AG04450 (cell line): ENCODE measurements at regions not wholly inside any gene's neighbourhood (a gene's known extent, or its start where the extent isn't known, plus 50 kb on each side); places are given as distances from the start of the nearest gene placed in this dataset.

Source experiments
- CTCF ChIA-PET: fragments of 300-600, 350-600 bp; formaldehyde crosslinking; extraction: SDS; loops from one replicate; lab custom pipeline; 2022; ENCODE audit warnings: antibody characterized with exemption, inconsistent platforms; lab: Charles Lee
- POLR2A ChIA-PET: fragments of 350-600 bp; formaldehyde crosslinking; extraction: SDS; loops from one replicate; lab custom pipeline; 2021; ENCODE audit warnings: antibody characterized with exemption, inconsistent platforms; lab: Yijun Ruan, JAX
- DNase-seq: peaks from one replicate; pipeline ENCODE4 v3.0.0-alpha.2; 2011; ENCODE audit warnings: low read depth, low spot score
- H3K27ac ChIP-seq: one replicate; pipeline ENCODE4 v1.5.1; 2012; ENCODE audit warnings: low read depth, low read length, control low read depth
- H3K27me3 ChIP-seq: one replicate; pipeline ENCODE4 v1.6.0; 2012; ENCODE audit warnings: low read length; ENCODE audit not compliant: control insufficient read depth, insufficient read depth
- H3K4me3 ChIP-seq: 2 replicates; pipeline ENCODE4 v1.5.1; 2011; ENCODE audit warnings: mild to moderate bottlenecking, low read depth, low read length, control low read depth
- H3K9me3 ChIP-seq: 2 replicates; pipeline ENCODE4 v1.5.1; 2012; ENCODE audit warnings: low read length; ENCODE audit not compliant: control insufficient read depth, insufficient read depth
- TF ChIP-seq, protein P1 (sequence below): IDR thresholded peaks from 2 replicates; pipeline ENCODE4 v1.5.1; 2011; ENCODE audit warnings: low read depth, low read length, control low read depth, inconsistent platforms

DNA sequence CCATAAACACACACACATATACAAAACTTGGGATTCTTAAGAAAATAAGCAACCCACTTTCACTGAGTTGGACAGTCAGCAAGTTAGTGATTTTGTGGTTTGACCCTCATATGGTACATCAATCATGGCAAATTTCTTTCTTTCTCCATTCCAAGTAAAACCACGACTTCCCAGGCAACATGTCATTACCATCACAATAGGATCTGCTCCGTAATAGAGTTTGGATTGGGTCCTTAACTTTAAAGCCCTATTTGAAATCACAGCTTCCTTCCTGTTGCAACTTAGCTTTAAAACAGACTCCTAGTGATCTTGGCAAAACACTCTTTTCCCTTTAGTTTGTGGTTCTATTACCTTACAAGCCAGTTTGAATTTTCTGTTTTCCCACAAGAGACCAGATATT, 483.6 kb downstream of the INHBA start:
- ChIA-PET POLR2A (no interaction called here), CTCF (no interaction called here)
- Histone ChIP-seq H3K27me3 (no peaks in the 10 kb centered on the region), H3K9me3 (no peaks in the 10 kb centered on the region), H3K27ac (no peak overlapping the region), H3K4me3 (no peak overlapping the region)
- TF ChIP-seq, protein P1, sequence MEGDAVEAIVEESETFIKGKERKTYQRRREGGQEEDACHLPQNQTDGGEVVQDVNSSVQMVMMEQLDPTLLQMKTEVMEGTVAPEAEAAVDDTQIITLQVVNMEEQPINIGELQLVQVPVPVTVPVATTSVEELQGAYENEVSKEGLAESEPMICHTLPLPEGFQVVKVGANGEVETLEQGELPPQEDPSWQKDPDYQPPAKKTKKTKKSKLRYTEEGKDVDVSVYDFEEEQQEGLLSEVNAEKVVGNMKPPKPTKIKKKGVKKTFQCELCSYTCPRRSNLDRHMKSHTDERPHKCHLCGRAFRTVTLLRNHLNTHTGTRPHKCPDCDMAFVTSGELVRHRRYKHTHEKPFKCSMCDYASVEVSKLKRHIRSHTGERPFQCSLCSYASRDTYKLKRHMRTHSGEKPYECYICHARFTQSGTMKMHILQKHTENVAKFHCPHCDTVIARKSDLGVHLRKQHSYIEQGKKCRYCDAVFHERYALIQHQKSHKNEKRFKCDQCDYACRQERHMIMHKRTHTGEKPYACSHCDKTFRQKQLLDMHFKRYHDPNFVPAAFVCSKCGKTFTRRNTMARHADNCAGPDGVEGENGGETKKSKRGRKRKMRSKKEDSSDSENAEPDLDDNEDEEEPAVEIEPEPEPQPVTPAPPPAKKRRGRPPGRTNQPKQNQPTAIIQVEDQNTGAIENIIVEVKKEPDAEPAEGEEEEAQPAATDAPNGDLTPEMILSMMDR, result no peak
- DNase-seq, result no peak

GRCh38 chr7:41217306-41217705, 485.6 kb downstream of the INHBA start:
- Histone ChIP-seq H3K9me3 (no peaks in the 10 kb centered on the region), H3K27ac (no peak overlapping the region), H3K27me3 (no peaks in the 10 kb centered on the region), H3K4me3 (no peak overlapping the region)
- DNase-seq, result no peak
- TF ChIP-seq, protein P1, result no peak
- ChIA-PET POLR2A (no interaction called here), CTCF (no interaction called here)

- TF ChIP-seq, protein P1, result no peak
- no peak overlapping the region for H3K27ac ChIP-seq
- ChIA-PET CTCF (no interaction called here), POLR2A (no interaction called here)
- no peaks in the 10 kb centered on the region for H3K27me3 ChIP-seq
- peaks cover 7% of the 10 kb centered on the region for H3K9me3 ChIP-seq
- no peak for DNase-seq
- H3K4me3 ChIP-seq, result no peak overlapping the region
Observed at GRCh38 chr7:41207141-41207540, 495.7 kb downstream of the INHBA start.

DNA sequence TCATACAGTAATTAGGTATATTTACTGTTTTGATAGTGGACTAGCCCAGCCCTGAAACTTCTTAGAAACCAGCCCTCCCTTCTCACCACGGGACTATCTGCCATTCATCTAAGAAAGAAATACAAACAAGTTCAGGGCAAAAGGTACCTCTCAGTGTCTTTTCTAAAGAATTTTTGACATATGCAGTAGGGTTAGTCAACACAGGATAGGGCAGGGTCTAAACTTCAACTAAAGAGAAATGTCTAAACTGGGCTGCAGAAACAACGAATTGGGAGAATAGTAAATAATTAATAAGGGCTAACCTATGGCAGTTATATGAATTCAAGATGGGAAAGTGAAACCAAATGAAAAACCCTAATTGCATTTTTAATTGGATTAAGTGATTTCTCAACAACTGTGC, 496.6 kb downstream of the INHBA start:
- H3K27me3 ChIP-seq, result no peaks in the 10 kb centered on the region
- TF ChIP-seq, protein P1, result no peak
- H3K9me3 ChIP-seq, result peaks cover 7% of the 10 kb centered on the region
- no peak for DNase-seq
- H3K4me3 ChIP-seq, result no peak overlapping the region
- CTCF ChIA-PET, result no interaction called here
- no peak overlapping the region for H3K27ac ChIP-seq
- POLR2A ChIA-PET, result no interaction called here

DNA sequence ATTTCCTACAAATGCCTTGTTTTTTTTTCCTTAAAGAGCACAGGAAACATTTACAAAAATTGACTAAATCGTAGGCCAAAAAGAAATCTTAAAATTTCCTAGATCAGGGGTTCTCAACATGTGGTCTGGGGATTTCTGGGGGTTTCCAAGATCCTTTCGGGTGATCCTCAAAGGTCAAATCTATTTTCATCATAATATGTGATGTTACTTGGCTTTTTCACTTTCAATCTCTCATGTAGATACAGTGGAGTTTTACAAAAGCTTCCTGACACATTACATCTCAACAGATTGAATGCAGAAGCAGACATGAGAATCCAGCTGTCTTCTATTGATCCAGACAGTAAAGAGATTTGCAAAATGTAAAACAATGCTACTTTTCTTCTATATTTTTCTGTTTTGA, 497.3 kb downstream of the INHBA start:
- ChIA-PET CTCF (no interaction called here), POLR2A (no interaction called here)
- TF ChIP-seq, protein P1, result no peak
- Histone ChIP-seq H3K27ac (no peak overlapping the region), H3K9me3 (peaks cover 7% of the 10 kb centered on the region), H3K27me3 (no peaks in the 10 kb centered on the region), H3K4me3 (no peak overlapping the region)
- DNase-seq, result no peak
